Omental fat pad (tissue), 3 donors: ENCODE measurements at regions not wholly inside any gene's neighbourhood (a gene's known extent, or its start where the extent isn't known, plus 50 kb on each side); places are given as distances from the start of the nearest gene placed in this dataset.
"Not testable (repeated sequence)": the region's sequence is repeated elsewhere in the genome, so short reads cannot be mapped to it uniquely, and the experiment has no call there.

Source experiments
- ATAC-seq: fragments of 150-250 bp; one replicate; pipeline ENCODE4 v1.9.1; 2016; ENCODE audit warnings: mild to moderate bottlenecking, moderate library complexity; ENCODE audit not compliant: low FRiP score
- DNase-seq: peaks from one replicate; pipeline ENCODE4 v3.0.0-alpha.2; 2019; ENCODE audit warnings: low spot score
- TF ChIP-seq, protein P1 (sequence below), 3 donors: fragments of 450-650 bp; IDR thresholded peaks; one replicate each; pipeline ENCODE4 v1.5.1; 2016 to 2017; ENCODE audit warnings: antibody characterized with exemption in 3 of 3, mild to moderate bottlenecking in 3 of 3, moderate library complexity in 2 of 3

DNA sequence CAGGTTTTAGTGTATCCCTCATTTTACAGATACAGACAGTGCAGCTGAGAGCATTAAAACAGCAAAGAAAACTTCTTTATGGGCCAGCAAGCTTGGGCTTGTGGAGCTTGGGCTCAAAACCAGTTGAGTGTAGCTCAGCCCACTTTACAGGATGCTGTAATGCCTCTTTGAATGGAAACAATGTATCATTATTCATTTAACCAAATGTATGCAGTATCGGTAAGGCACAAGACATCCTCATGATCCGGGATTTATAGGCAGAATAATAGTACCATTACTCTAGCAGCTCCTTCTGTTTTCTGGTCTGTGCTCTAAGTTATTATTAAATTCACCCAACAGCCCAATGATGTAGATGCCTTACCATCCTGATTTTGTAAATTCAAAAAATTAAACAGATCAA, 575.1 kb upstream of the CDH7 start:
- DNase-seq: no peak
- TF ChIP-seq, protein P1, sequence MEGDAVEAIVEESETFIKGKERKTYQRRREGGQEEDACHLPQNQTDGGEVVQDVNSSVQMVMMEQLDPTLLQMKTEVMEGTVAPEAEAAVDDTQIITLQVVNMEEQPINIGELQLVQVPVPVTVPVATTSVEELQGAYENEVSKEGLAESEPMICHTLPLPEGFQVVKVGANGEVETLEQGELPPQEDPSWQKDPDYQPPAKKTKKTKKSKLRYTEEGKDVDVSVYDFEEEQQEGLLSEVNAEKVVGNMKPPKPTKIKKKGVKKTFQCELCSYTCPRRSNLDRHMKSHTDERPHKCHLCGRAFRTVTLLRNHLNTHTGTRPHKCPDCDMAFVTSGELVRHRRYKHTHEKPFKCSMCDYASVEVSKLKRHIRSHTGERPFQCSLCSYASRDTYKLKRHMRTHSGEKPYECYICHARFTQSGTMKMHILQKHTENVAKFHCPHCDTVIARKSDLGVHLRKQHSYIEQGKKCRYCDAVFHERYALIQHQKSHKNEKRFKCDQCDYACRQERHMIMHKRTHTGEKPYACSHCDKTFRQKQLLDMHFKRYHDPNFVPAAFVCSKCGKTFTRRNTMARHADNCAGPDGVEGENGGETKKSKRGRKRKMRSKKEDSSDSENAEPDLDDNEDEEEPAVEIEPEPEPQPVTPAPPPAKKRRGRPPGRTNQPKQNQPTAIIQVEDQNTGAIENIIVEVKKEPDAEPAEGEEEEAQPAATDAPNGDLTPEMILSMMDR (IDR thresholded peaks at IDR 0.05): no peak

DNA sequence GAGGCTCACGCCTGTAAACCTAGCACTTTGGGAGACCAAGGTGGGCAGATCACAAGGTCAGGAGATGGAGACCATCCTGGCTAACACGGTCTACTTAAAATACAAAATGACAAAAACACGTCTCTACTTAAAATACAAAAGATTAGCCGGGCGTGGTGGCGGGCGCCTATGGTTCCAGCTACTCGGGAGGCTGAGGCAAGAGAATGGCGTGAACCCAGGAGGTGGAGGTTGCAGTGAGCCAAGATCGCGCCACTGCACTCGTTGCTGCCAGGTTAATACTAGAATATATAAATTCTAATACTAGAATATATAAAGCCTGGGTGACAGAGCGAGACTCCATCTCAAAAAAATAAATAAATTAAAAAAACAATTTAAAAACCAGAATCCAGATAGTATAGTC, 588.7 kb upstream of the CDH7 start:
- ATAC-seq, DNase-seq: not testable (repeated sequence)

More for the DNA sequence above, 575.1 kb upstream of the CDH7 start:
- no peak for ATAC-seq

DNA sequence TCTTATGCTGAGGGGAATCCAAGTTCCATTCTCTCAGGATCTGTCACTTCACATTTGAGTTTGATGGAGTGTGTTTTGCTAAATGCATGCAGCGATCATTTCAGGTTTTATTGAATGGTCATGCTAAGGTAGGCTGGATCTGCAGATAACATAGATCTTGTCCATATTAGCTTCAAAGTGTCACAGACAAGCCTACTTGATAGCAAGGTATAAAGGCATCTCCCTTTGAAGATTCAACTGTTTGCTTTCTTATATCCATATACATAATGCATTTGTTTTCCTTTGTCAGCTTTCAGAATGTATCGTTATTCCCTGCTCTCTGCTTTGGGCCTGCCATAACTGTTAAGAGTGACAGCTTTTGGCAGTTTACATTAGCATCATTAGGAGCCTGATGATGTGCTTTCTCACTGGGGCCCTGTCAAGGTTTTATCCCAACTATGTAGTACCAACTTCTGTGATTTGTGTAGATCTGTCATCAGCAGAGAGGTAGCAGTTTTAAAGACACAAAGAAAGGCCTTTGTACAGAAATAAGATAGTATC, 604.3 kb upstream of the CDH7 start:
- TF ChIP-seq, protein P1 (IDR thresholded peaks at IDR 0.05): no peak
- no peak for DNase-seq
- ATAC-seq: no peak

DNA sequence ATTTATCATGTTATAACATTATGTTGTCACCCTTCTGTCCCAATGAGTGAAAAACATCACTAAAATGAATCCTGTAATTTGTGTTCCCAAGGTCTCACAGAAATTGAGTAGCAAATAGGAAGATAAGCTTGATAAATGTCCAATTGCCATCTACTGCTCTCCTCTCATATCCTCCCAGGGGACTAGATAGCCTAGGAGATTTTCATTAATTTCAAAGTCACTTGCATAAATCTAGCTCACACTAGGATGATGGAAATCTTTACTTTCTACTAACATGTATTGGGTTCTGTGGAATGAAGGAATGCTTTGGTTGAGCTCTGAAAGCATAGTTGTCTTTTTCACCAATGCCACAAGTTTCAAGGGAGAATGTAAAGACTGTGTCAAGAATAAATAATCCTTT, 605.5 kb upstream of the CDH7 start:
- TF ChIP-seq, protein P1 (IDR thresholded peaks at IDR 0.05): no peak
- ATAC-seq: no peak
- DNase-seq: no peak

DNA sequence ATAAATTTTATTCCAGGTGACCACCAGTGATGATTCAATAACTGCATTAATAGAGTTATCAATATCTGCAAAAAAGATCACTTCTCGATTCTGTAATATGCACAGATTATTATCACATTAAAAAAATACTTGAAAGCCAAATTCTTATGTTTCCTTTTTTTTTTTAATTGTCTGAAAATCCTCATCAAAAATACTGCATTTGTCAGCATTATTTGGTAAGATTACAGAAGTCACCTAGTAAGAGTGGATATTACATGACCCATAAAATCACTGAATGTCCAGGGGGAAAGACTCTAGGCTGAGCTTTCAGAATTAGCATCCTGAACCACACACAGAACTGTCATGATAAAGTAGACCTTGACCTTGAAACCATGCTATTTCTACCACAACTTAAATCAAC, 617.2 kb upstream of the CDH7 start:
- TF ChIP-seq, protein P1 (IDR thresholded peaks at IDR 0.05): no peak
- no peak for ATAC-seq
- DNase-seq: no peak

DNA sequence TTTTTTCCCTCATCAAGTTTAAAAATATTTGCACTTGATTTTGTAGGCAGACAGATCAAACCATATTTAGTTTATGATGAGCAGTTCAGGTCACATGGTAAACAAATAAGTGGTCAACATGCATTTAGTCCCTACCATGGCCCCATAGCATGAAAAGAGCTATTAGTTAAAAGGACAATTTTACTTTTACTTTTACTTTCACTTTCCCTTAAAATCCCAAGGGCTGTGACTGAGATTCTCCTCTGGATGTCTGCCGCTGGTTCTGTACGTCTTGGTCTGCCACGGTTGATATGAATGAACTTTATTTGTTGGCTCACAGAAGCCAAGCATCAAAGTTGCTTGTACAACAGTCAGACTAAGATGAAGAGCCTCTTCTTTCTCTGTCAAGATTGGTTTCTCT, 626.2 kb upstream of the CDH7 start:
- ATAC-seq (no peak), DNase-seq (no peak)
- TF ChIP-seq, protein P1 (IDR thresholded peaks at IDR 0.05): no peak

DNA sequence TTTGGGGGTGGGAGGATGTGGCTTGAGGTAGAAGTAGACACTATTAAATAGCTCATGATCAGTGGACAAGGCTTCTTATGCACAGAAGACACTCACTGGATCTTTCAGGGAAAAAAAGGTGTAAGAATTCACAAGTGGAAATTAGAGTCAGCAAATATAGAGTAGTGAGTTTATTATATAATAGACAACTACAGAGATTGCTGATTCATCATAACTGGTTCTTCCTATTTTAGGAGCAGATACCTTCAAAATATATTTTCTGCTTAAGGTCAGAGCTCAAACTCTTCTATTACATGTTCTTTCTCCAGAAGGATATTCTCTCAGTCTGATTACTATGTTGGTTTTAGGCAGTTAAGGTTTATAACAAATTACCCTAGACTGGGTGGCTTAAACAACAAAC, 646.9 kb upstream of the CDH7 start:
- DNase-seq: no peak
- no peak for ATAC-seq

More for the DNA sequence above, 646.9 kb upstream of the CDH7 start:
- TF ChIP-seq, protein P1 (IDR thresholded peaks at IDR 0.05): no peak
